Stimulated activated naive B cell treated with anti-CD40 and anti-IgM and Interleukin-4, amounts not matched to agents 10 μg/mL and 1 μg/mL and 100 μg/mL, for 72 hours (primary cell): ENCODE measurements at regions not wholly inside any gene's neighbourhood (a gene's known extent, or its start where the extent isn't known, plus 50 kb on each side); places are given as distances from the start of the nearest gene placed in this dataset.

Source experiments
- ATAC-seq, 2 donors: fragments of 150-1000 bp; cut with Tn5 transposase; replicated peaks; 2 replicates each; pipeline ENCODE4 v1.10.0; 2021; ENCODE audit warnings: moderate library complexity in 1 of 2
- DNase-seq: peaks from one replicate; pipeline ENCODE4 v3.0.0; 2021
- H3K27ac Mint-ChIP-seq: one replicate; pipeline ENCODE4 v1.8.0; 2022; ENCODE audit warnings: mild to moderate bottlenecking, mixed read lengths
- H3K27me3 Mint-ChIP-seq, 2 donors: one replicate each; pipeline ENCODE4 v1.8.0; 2022; ENCODE audit warnings: mixed read lengths in 2 of 2
- H3K36me3 Mint-ChIP-seq, 2 donors: one replicate each; pipeline ENCODE4 v1.8.0; 2022; ENCODE audit warnings: mixed read lengths in 2 of 2, mild to moderate bottlenecking in 1 of 2
- H3K4me1 Mint-ChIP-seq, 2 donors: one replicate each; pipeline ENCODE4 v1.8.0; 2022; ENCODE audit warnings: mixed read lengths in 2 of 2, mild to moderate bottlenecking in 1 of 2
- H3K4me3 Mint-ChIP-seq, 2 donors: one replicate each; pipeline ENCODE4 v1.8.0; 2022; ENCODE audit warnings: mild to moderate bottlenecking in 2 of 2, mixed read lengths in 2 of 2, moderate library complexity in 1 of 2
- H3K9me3 Mint-ChIP-seq, 2 donors: one replicate each; pipeline ENCODE4 v1.8.0; 2022; ENCODE audit warnings: mixed read lengths in 2 of 2, mild to moderate bottlenecking in 1 of 2

GRCh38 chr10:36677431-36677768 is 448.0 kb upstream of the ANKRD30A start:
- H3K36me3 Mint-ChIP-seq: no peaks in the 10 kb centered on the region
- ATAC-seq (no peak), DNase-seq (no peak)
- H3K4me3 Mint-ChIP-seq: no peak overlapping the region
- H3K27me3 Mint-ChIP-seq: no peaks in the 10 kb centered on the region
- H3K27ac Mint-ChIP-seq: no peak overlapping the region
- H3K9me3 Mint-ChIP-seq: no peaks in the 10 kb centered on the region
- H3K4me1 Mint-ChIP-seq: no peaks in the 10 kb centered on the region

- Mint-ChIP-seq H3K27me3 (no peaks in the 10 kb centered on the region), H3K4me3 (no peak overlapping the region), H3K9me3 (no peaks in the 10 kb centered on the region), H3K4me1 (no peaks in the 10 kb centered on the region), H3K36me3 (no peaks in the 10 kb centered on the region), H3K27ac (no peak overlapping the region)
- no peak for DNase-seq
- ATAC-seq: no peak
Measured at GRCh38 chr10:36676756-36677430, 448.5 kb upstream of the ANKRD30A start.

- H3K36me3 Mint-ChIP-seq: no peaks in the 10 kb centered on the region
- ATAC-seq (no peak), DNase-seq (no peak)
- no peaks in the 10 kb centered on the region for H3K27me3 Mint-ChIP-seq
- H3K27ac Mint-ChIP-seq: no peak overlapping the region
- no peaks in the 10 kb centered on the region for H3K9me3 Mint-ChIP-seq
- no peaks in the 10 kb centered on the region for H3K4me1 Mint-ChIP-seq
- no peak overlapping the region for H3K4me3 Mint-ChIP-seq
Measured at GRCh38 chr10:36676321-36676720, 449.1 kb upstream of the ANKRD30A start.

GRCh38 chr10:36675458-36675880 is 449.9 kb upstream of the ANKRD30A start:
- Mint-ChIP-seq H3K9me3 (no peaks in the 10 kb centered on the region), H3K4me1 (no peaks in the 10 kb centered on the region), H3K27me3 (no peaks in the 10 kb centered on the region), H3K4me3 (no peak overlapping the region), H3K36me3 (no peaks in the 10 kb centered on the region), H3K27ac (no peak overlapping the region)
- ATAC-seq: no peak
- no peak for DNase-seq

GRCh38 chr10:36671607-36672006 is 453.8 kb upstream of the ANKRD30A start:
- ATAC-seq (no peak), DNase-seq (no peak)
- Mint-ChIP-seq H3K9me3 (no peaks in the 10 kb centered on the region), H3K27me3 (no peaks in the 10 kb centered on the region), H3K27ac (no peak overlapping the region), H3K4me1 (no peaks in the 10 kb centered on the region), H3K36me3 (no peaks in the 10 kb centered on the region), H3K4me3 (no peak overlapping the region)

- H3K27me3 Mint-ChIP-seq: no peaks in the 10 kb centered on the region
- DNase-seq: no peak
- H3K9me3 Mint-ChIP-seq: no peaks in the 10 kb centered on the region
- no peaks in the 10 kb centered on the region for H3K4me1 Mint-ChIP-seq
- no peak for ATAC-seq
- no peak overlapping the region for H3K4me3 Mint-ChIP-seq
- no peaks in the 10 kb centered on the region for H3K36me3 Mint-ChIP-seq
- H3K27ac Mint-ChIP-seq: no peak overlapping the region
Measured at GRCh38 chr10:36670621-36671402, 454.6 kb upstream of the ANKRD30A start.

- Mint-ChIP-seq H3K4me1 (no peaks in the 10 kb centered on the region), H3K4me3 (no peak overlapping the region), H3K27ac (no peak overlapping the region), H3K27me3 (no peaks in the 10 kb centered on the region), H3K36me3 (no peaks in the 10 kb centered on the region), H3K9me3 (no peaks in the 10 kb centered on the region)
- DNase-seq: no peak
- ATAC-seq: no peak
Measured at GRCh38 chr10:36669615-36670352, 455.6 kb upstream of the ANKRD30A start.

GRCh38 chr10:36666451-36666850 is 458.9 kb upstream of the ANKRD30A start:
- H3K9me3 Mint-ChIP-seq: no peaks in the 10 kb centered on the region
- DNase-seq (no peak), ATAC-seq (no peak)
- H3K4me3 Mint-ChIP-seq: no peak overlapping the region
- H3K27ac Mint-ChIP-seq: no peak overlapping the region
- H3K4me1 Mint-ChIP-seq: no peaks in the 10 kb centered on the region
- no peaks in the 10 kb centered on the region for H3K36me3 Mint-ChIP-seq
- H3K27me3 Mint-ChIP-seq: no peaks in the 10 kb centered on the region

GRCh38 chr10:36662571-36662970 is 462.8 kb upstream of the ANKRD30A start:
- H3K36me3 Mint-ChIP-seq: no peaks in the 10 kb centered on the region
- ATAC-seq: no peak
- no peak overlapping the region for H3K27ac Mint-ChIP-seq
- H3K4me3 Mint-ChIP-seq: no peak overlapping the region
- H3K27me3 Mint-ChIP-seq: no peaks in the 10 kb centered on the region
- no peak for DNase-seq
- H3K9me3 Mint-ChIP-seq: no peaks in the 10 kb centered on the region
- H3K4me1 Mint-ChIP-seq: no peaks in the 10 kb centered on the region

GRCh38 chr10:36650274-36650673 is 475.1 kb upstream of the ANKRD30A start:
- Mint-ChIP-seq H3K4me3 (no peak overlapping the region), H3K36me3 (no peaks in the 10 kb centered on the region), H3K27me3 (no peaks in the 10 kb centered on the region), H3K9me3 (peaks cover 0 to 6% of the 10 kb centered on the region in 2 donors), H3K27ac (no peak overlapping the region), H3K4me1 (no peaks in the 10 kb centered on the region)
- DNase-seq (no peak), ATAC-seq (no peak)

GRCh38 chr10:36647540-36647939 is 477.9 kb upstream of the ANKRD30A start:
- H3K4me1 Mint-ChIP-seq: no peaks in the 10 kb centered on the region
- no peak for DNase-seq
- H3K36me3 Mint-ChIP-seq: no peaks in the 10 kb centered on the region
- peaks cover 0 to 4% of the 10 kb centered on the region in 2 donors for H3K9me3 Mint-ChIP-seq
- H3K27me3 Mint-ChIP-seq: no peaks in the 10 kb centered on the region
- no peak overlapping the region for H3K27ac Mint-ChIP-seq
- H3K4me3 Mint-ChIP-seq: no peak overlapping the region
- ATAC-seq: no peak

- ATAC-seq: no peak
- Mint-ChIP-seq H3K36me3 (no peaks in the 10 kb centered on the region), H3K27ac (no peak overlapping the region), H3K4me3 (no peak overlapping the region), H3K4me1 (no peaks in the 10 kb centered on the region), H3K27me3 (no peaks in the 10 kb centered on the region), H3K9me3 (peaks cover 3% of the 10 kb centered on the region in 2 donors)
- no peak for DNase-seq
Measured at GRCh38 chr10:36640626-36641025, 484.8 kb upstream of the ANKRD30A start.

GRCh38 chr10:36638462-36639155 is 486.8 kb upstream of the ANKRD30A start:
- H3K4me1 Mint-ChIP-seq: no peaks in the 10 kb centered on the region
- no peaks in the 10 kb centered on the region for H3K27me3 Mint-ChIP-seq
- ATAC-seq (no peak), DNase-seq (no peak)
- no peak overlapping the region for H3K27ac Mint-ChIP-seq
- H3K9me3 Mint-ChIP-seq: peaks cover 3% of the 10 kb centered on the region in 2 donors
- no peak overlapping the region for H3K4me3 Mint-ChIP-seq
- no peaks in the 10 kb centered on the region for H3K36me3 Mint-ChIP-seq

GRCh38 chr10:36636879-36637278 is 488.5 kb upstream of the ANKRD30A start:
- no peaks in the 10 kb centered on the region for H3K36me3 Mint-ChIP-seq
- no peak overlapping the region for H3K27ac Mint-ChIP-seq
- no peaks in the 10 kb centered on the region for H3K4me1 Mint-ChIP-seq
- no peaks in the 10 kb centered on the region for H3K27me3 Mint-ChIP-seq
- DNase-seq (no peak), ATAC-seq (no peak)
- peaks cover 3 to 5% of the 10 kb centered on the region in 2 donors for H3K9me3 Mint-ChIP-seq
- H3K4me3 Mint-ChIP-seq: no peak overlapping the region
